ELR (cell line): ENCODE measurements at regions not wholly inside any gene's neighbourhood (a gene's known extent, or its start where the extent isn't known, plus 50 kb on each side); places are given as distances from the start of the nearest gene placed in this dataset.
A peak's percentile ranks its signal among the peaks of the same experiment; 100 is the strongest.
"Not testable (repeated sequence)": the region's sequence is repeated elsewhere in the genome, so short reads cannot be mapped to it uniquely, and the experiment has no call there.

Experiments used
- DNase-seq: peaks from one replicate; pipeline ENCODE4 v3.0.0-alpha.2; 2015; ENCODE audit warnings: low read depth

- DNase-seq: no peak
Observed at GRCh38 chr3:194880940-194881925, 195.6 kb downstream of the FAM43A start.

- no peak for DNase-seq
Observed at GRCh38 chr3:194884649-194885315, 199.1 kb downstream of the FAM43A start.

GRCh38 chr3:194885766-194886165 is 200.1 kb downstream of the FAM43A start:
- no peak for DNase-seq

- no peak for DNase-seq
Observed at GRCh38 chr3:194886836-194887235, 201.2 kb downstream of the FAM43A start.

- not testable (repeated sequence) for DNase-seq
Observed at GRCh38 chr3:194888062-194888461, 202.4 kb downstream of the FAM43A start.

GRCh38 chr3:194888916-194889315 is 203.2 kb downstream of the FAM43A start:
- DNase-seq: no peak

- no peak for DNase-seq
Observed at GRCh38 chr3:194890091-194890490, 204.4 kb downstream of the FAM43A start.

GRCh38 chr3:194893121-194893987 is 207.7 kb downstream of the FAM43A start:
- DNase-seq: no peak

GRCh38 chr3:194894538-194894937 is 208.9 kb downstream of the FAM43A start:
- DNase-seq: no peak

GRCh38 chr3:194900854-194901522 is 215.3 kb downstream of the FAM43A start:
- DNase-seq: no peak

GRCh38 chr3:194903447-194903846 is 217.8 kb downstream of the FAM43A start:
- not testable (repeated sequence) for DNase-seq

- DNase-seq: not testable (repeated sequence)
Observed at GRCh38 chr3:194904999-194905398, 219.3 kb downstream of the FAM43A start.

- DNase-seq: peak; percentile 44
Observed at GRCh38 chr3:194905696-194906095, 220.0 kb downstream of the FAM43A start.

GRCh38 chr3:194906229-194906629 is 220.5 kb downstream of the FAM43A start:
- DNase-seq: peak; percentile 85

- peak; percentile 36 for DNase-seq
Observed at GRCh38 chr3:194906970-194907629, 221.4 kb downstream of the FAM43A start.

GRCh38 chr3:194907811-194908210 is 222.1 kb downstream of the FAM43A start:
- no peak for DNase-seq

GRCh38 chr3:194908496-194908895 is 222.8 kb downstream of the FAM43A start:
- DNase-seq: no peak

- no peak for DNase-seq
Observed at GRCh38 chr3:194908972-194909371, 223.3 kb downstream of the FAM43A start.

- DNase-seq: no peak
Observed at GRCh38 chr3:194910414-194910984, 224.8 kb downstream of the FAM43A start.

- DNase-seq: no peak
Observed at GRCh38 chr3:194913316-194913715, 227.6 kb downstream of the FAM43A start.

- DNase-seq: not testable (repeated sequence)
Observed at GRCh38 chr3:194924889-194925288, 239.2 kb downstream of the FAM43A start.
